ENCODE measurements at regions not wholly inside any gene's neighbourhood (a gene's known extent, or its start where the extent isn't known, plus 50 kb on each side); places are given as distances from the start of the nearest gene placed in this dataset.

- H3K9ac ChIP-seq (ENCODE audit: low read depth, low read length), result no peak overlapping the region
- no peak overlapping the region for H3K27ac ChIP-seq (ENCODE audit: low read length)
- DNase-seq, result no peak
- H3K4me3 ChIP-seq (ENCODE audit: low read depth in 1 of 2, low read length in 2 of 2), result no peak overlapping the region
- no peaks in the 10 kb centered on the region for H3K9me3 ChIP-seq (ENCODE audit: insufficient read depth, low read length, severe bottlenecking)
- H3K79me2 ChIP-seq (ENCODE audit: insufficient read depth, low read length), result no peaks in the 10 kb centered on the region
- H3K36me3 ChIP-seq (ENCODE audit: insufficient read depth, low read length), result no peaks in the 10 kb centered on the region
- H3K4me2 ChIP-seq (ENCODE audit: insufficient read depth, low read length), result no peak overlapping the region
- H4K20me1 ChIP-seq (ENCODE audit: insufficient read depth, low read length), result no peaks in the 10 kb centered on the region
- TF ChIP-seq EZH2 (IDR thresholded peaks at IDR 0.05; ENCODE audit: borderline replicate concordance, low read depth, low read length, severe bottlenecking), result no peak
- no peak for TF ChIP-seq CTCF (IDR thresholded peaks at IDR 0.05; ENCODE audit: borderline replicate concordance, extremely low read depth, low read length, poor library complexity, severe bottlenecking)
- H3K27me3 ChIP-seq (ENCODE audit: insufficient read depth, low read length, poor library complexity), result peaks cover 7% of the 10 kb centered on the region
- ATAC-seq (ENCODE audit: insufficient read depth, low read depth), result no peak
- H2AFZ ChIP-seq (ENCODE audit: low read depth, low read length), result no peak overlapping the region
- no peaks in the 10 kb centered on the region for H3K4me1 ChIP-seq (ENCODE audit: insufficient read depth, low read length)
These were observed 205.6 kb downstream of the FOXL1 start for GRCh38 chr16:86783636-86784626.

GRCh38 chr16:86786338-86786737 is 208.0 kb downstream of the FOXL1 start:
- Histone ChIP-seq H3K4me1 (ENCODE audit: insufficient read depth, low read length) (no peaks in the 10 kb centered on the region), H3K4me2 (ENCODE audit: insufficient read depth, low read length) (no peak overlapping the region), H4K20me1 (ENCODE audit: insufficient read depth, low read length) (no peaks in the 10 kb centered on the region), H3K9me3 (ENCODE audit: insufficient read depth, low read length, severe bottlenecking) (no peaks in the 10 kb centered on the region), H3K79me2 (ENCODE audit: insufficient read depth, low read length) (no peaks in the 10 kb centered on the region), H3K36me3 (ENCODE audit: insufficient read depth, low read length) (no peaks in the 10 kb centered on the region), H3K27ac (ENCODE audit: low read length) (no peak overlapping the region), H3K27me3 (ENCODE audit: insufficient read depth, low read length, poor library complexity) (peaks cover 4% of the 10 kb centered on the region), H2AFZ (ENCODE audit: low read depth, low read length) (no peak overlapping the region), H3K9ac (ENCODE audit: low read depth, low read length) (no peak overlapping the region), H3K4me3 (ENCODE audit: low read depth in 1 of 2, low read length in 2 of 2) (no peak overlapping the region)
- no peak for TF ChIP-seq EZH2 (IDR thresholded peaks at IDR 0.05; ENCODE audit: borderline replicate concordance, low read depth, low read length, severe bottlenecking)
- TF ChIP-seq CTCF (IDR thresholded peaks at IDR 0.05; ENCODE audit: borderline replicate concordance, extremely low read depth, low read length, poor library complexity, severe bottlenecking), result no peak
- ATAC-seq (ENCODE audit: insufficient read depth, low read depth) (no peak), DNase-seq (no peak)

GRCh38 chr16:86786994-86787393 is 208.6 kb downstream of the FOXL1 start:
- no peaks in the 10 kb centered on the region for H3K36me3 ChIP-seq (ENCODE audit: insufficient read depth, low read length)
- H3K9me3 ChIP-seq (ENCODE audit: insufficient read depth, low read length, severe bottlenecking), result no peaks in the 10 kb centered on the region
- peaks cover 7% of the 10 kb centered on the region for H3K27me3 ChIP-seq (ENCODE audit: insufficient read depth, low read length, poor library complexity)
- ATAC-seq (ENCODE audit: insufficient read depth, low read depth) (no peak), DNase-seq (no peak)
- H3K27ac ChIP-seq (ENCODE audit: low read length), result no peak overlapping the region
- H4K20me1 ChIP-seq (ENCODE audit: insufficient read depth, low read length), result no peaks in the 10 kb centered on the region
- TF ChIP-seq EZH2 (IDR thresholded peaks at IDR 0.05; ENCODE audit: borderline replicate concordance, low read depth, low read length, severe bottlenecking) (no peak), CTCF (IDR thresholded peaks at IDR 0.05; ENCODE audit: borderline replicate concordance, extremely low read depth, low read length, poor library complexity, severe bottlenecking) (no peak)
- no peak overlapping the region for H3K4me3 ChIP-seq (ENCODE audit: low read depth in 1 of 2, low read length in 2 of 2)
- H3K9ac ChIP-seq (ENCODE audit: low read depth, low read length), result no peak overlapping the region
- H2AFZ ChIP-seq (ENCODE audit: low read depth, low read length), result no peak overlapping the region
- no peak overlapping the region for H3K4me2 ChIP-seq (ENCODE audit: insufficient read depth, low read length)
- H3K79me2 ChIP-seq (ENCODE audit: insufficient read depth, low read length), result no peaks in the 10 kb centered on the region
- no peaks in the 10 kb centered on the region for H3K4me1 ChIP-seq (ENCODE audit: insufficient read depth, low read length)
